GM21360 (cell line): ENCODE measurements at regions not wholly inside any gene's neighbourhood (a gene's known extent, or its start where the extent isn't known, plus 50 kb on each side); places are given as distances from the start of the nearest gene placed in this dataset.

Experiments
- ATAC-seq: cut with Tn5 transposase; IDR thresholded peaks from one replicate; pipeline ENCODE4 v1.9.1; 2021; ENCODE audit warnings: mild to moderate bottlenecking, moderate library complexity; ENCODE audit not compliant: unreplicated experiment

- ATAC-seq: no peak
Observed at GRCh38 chr4:59831746-59832145, 1368.4 kb upstream of the ADGRL3 start.

- no peak for ATAC-seq
Observed at GRCh38 chr4:59834943-59835342, 1365.2 kb upstream of the ADGRL3 start.

GRCh38 chr4:59837751-59838150 is 1362.4 kb upstream of the ADGRL3 start:
- ATAC-seq: no peak

GRCh38 chr4:59838236-59838635 is 1361.9 kb upstream of the ADGRL3 start:
- ATAC-seq: no peak

GRCh38 chr4:59841698-59842097 is 1358.4 kb upstream of the ADGRL3 start:
- ATAC-seq: no peak

- ATAC-seq: no peak
Observed at GRCh38 chr4:59848457-59848856, 1351.7 kb upstream of the ADGRL3 start.

GRCh38 chr4:59855630-59856352 is 1344.3 kb upstream of the ADGRL3 start:
- ATAC-seq: no peak

- no peak for ATAC-seq
Observed at GRCh38 chr4:59869056-59869455, 1331.1 kb upstream of the ADGRL3 start.

- ATAC-seq: no peak
Observed at GRCh38 chr4:59869559-59869958, 1330.6 kb upstream of the ADGRL3 start.

- ATAC-seq: no peak
Observed at GRCh38 chr4:59881632-59882031, 1318.5 kb upstream of the ADGRL3 start.

GRCh38 chr4:59904331-59904730 is 1295.8 kb upstream of the ADGRL3 start:
- ATAC-seq: no peak

GRCh38 chr4:59920416-59920815 is 1279.7 kb upstream of the ADGRL3 start:
- no peak for ATAC-seq

- ATAC-seq: no peak
Observed at GRCh38 chr4:59925290-59925689, 1274.8 kb upstream of the ADGRL3 start.

- no peak for ATAC-seq
Observed at GRCh38 chr4:59936566-59936965, 1263.6 kb upstream of the ADGRL3 start.

GRCh38 chr4:59938166-59938565 is 1262.0 kb upstream of the ADGRL3 start:
- no peak for ATAC-seq

GRCh38 chr4:59945277-59945676 is 1254.8 kb upstream of the ADGRL3 start:
- ATAC-seq: no peak

GRCh38 chr4:59945716-59946115 is 1254.4 kb upstream of the ADGRL3 start:
- no peak for ATAC-seq

GRCh38 chr4:59956366-59956765 is 1243.8 kb upstream of the ADGRL3 start:
- ATAC-seq: no peak

- ATAC-seq: no peak
Observed at GRCh38 chr4:59960143-59960542, 1240.0 kb upstream of the ADGRL3 start.

- no peak for ATAC-seq
Observed at GRCh38 chr4:59966758-59967157, 1233.4 kb upstream of the ADGRL3 start.

- ATAC-seq: no peak
Observed at GRCh38 chr4:59968796-59969195, 1231.3 kb upstream of the ADGRL3 start.

- ATAC-seq: no peak
Observed at GRCh38 chr4:59969909-59970308, 1230.2 kb upstream of the ADGRL3 start.

- no peak for ATAC-seq
Observed at GRCh38 chr4:59971952-59972351, 1228.2 kb upstream of the ADGRL3 start.
